GM13976 (cell line): ENCODE measurements at regions not wholly inside any gene's neighbourhood (a gene's known extent, or its start where the extent isn't known, plus 50 kb on each side); places are given as distances from the start of the nearest gene placed in this dataset.
A peak's percentile ranks its signal among the peaks of the same experiment; 100 is the strongest.

ENCODE experiments used
- DNase-seq: peaks from one replicate; pipeline ENCODE4 v3.0.0; 2012; ENCODE audit warnings: low spot score
- in situ Hi-C: fragments of 300-500 bp; cut with MboI; formaldehyde crosslinking; loops from one replicate; pipeline ENCODE4 v1.12.0; 2022; ENCODE audit warnings: low sequenced_read_pairs, mixed read lengths, inconsistent platforms; ENCODE audit not compliant: unreplicated experiment
- TF ChIP-seq, protein P1 (sequence below): IDR thresholded peaks from 2 replicates; pipeline ENCODE4 v1.5.1; 2012; ENCODE audit warnings: borderline replicate concordance, mild to moderate bottlenecking; ENCODE audit not compliant: insufficient read depth; ENCODE audit errors: extremely low read depth, missing control alignments, control extremely low read depth

DNA sequence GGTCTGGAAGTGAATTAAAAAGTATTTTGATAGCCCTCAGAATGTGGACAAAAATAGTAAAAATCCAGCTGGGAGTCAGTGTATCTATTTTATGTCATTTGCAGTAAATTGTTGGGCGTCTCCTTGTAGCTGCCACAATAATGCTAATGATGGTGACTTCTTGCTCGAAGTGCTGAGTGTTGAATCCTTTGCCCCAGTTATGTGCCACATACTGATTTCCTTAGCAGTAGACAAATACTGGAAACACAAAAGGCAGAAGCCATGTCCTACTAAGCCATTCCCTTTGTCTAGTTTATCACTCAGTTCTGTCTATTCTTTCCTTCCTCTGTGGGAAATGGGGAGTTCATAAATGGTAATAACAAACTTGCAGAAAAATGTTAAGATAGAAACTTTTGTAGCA lies 70.7 kb upstream of the CXADR start:
- in situ Hi-C loops = no loop called here
- TF ChIP-seq, protein P1, sequence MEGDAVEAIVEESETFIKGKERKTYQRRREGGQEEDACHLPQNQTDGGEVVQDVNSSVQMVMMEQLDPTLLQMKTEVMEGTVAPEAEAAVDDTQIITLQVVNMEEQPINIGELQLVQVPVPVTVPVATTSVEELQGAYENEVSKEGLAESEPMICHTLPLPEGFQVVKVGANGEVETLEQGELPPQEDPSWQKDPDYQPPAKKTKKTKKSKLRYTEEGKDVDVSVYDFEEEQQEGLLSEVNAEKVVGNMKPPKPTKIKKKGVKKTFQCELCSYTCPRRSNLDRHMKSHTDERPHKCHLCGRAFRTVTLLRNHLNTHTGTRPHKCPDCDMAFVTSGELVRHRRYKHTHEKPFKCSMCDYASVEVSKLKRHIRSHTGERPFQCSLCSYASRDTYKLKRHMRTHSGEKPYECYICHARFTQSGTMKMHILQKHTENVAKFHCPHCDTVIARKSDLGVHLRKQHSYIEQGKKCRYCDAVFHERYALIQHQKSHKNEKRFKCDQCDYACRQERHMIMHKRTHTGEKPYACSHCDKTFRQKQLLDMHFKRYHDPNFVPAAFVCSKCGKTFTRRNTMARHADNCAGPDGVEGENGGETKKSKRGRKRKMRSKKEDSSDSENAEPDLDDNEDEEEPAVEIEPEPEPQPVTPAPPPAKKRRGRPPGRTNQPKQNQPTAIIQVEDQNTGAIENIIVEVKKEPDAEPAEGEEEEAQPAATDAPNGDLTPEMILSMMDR = no peak
- DNase-seq = no peak

DNA sequence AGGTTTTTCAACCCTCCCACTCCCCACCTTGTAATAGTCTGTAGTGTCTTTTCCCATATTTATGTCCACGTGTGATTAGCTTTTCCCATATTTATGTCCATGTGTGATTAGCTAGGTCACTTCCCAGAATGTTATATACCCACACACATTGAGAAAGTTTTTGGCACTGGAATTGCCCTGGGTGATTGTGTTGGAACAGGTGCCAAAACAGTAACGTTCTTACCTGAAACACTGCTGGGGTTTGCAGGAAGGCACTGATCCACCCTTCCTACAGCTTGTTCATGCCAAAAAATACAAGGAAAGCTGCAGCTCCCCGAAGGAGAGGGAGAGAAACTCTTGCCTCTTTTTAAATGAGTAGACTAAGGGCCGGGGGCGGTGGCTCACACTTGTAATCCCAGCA lies 68.0 kb upstream of the CXADR start:
- DNase-seq = no peak
- in situ Hi-C loops = no loop called here
- TF ChIP-seq, protein P1 = no peak

DNA sequence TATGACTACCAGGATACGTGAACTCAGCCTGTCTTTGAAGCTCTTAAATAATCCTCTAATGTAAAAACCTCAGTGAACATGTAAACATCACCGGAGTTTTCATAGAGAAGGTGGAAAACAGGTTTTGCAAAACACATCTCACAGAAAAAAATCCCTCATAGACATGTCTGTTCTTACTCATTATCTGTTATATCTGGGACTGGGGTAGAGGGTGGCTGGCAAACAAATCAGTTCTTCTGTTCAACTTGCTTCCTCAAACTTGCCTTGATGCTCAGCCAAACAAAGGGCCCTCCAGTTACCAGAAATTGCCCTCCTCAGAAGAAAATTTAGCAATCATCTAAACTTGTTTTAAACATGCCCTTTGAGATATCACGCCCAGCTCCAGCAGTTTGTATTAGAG lies 66.1 kb upstream of the CXADR start:
- TF ChIP-seq, protein P1 = no peak
- no peak for DNase-seq
- in situ Hi-C loops = no loop called here

DNA sequence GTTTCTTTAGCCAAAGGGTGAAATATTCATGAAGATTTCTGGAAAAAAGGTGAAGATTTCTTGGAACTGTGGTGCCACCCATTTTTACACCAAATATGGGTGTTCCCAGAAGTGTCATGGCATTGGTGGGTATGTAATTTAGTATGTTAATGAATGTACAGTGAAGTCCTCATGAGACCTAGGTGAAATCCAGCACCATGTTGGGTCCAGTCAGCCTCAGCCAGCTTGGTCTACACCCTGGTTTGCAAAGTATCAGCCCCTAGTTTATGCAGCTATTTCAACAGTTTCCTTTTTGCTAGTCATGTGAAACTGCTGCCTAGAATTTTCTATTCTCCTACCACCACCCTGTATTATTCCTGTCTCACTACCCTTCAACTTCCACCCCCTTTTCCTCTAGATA lies 63.1 kb upstream of the CXADR start:
- no peak for DNase-seq
- in situ Hi-C loops = no loop called here
- TF ChIP-seq, protein P1 = no peak

DNA sequence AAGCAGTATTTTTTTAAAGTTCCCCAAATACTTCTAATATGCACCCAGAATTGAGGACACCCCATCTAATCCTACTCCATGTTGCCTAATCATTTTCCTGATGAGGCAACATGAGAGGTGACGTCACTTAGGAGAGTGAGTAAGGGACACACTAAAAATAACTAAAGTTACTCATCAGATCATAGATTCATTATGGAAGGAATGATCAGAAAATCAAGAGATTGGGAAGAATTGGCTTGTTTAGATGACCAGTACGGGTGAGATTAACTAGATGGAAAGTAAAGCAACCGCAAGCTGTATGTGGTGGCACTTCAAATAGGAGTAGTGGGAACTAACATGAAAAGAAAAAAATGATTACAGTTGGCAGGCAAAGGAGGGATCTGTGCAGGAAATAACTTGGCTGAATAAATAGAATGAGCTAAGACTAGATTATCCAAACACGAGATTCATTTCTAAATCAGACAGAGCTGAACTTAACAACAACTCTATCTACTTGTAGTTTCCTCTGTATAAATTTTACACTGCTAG lies 61.4 kb upstream of the CXADR start:
- TF ChIP-seq, protein P1 = no peak
- no peak for DNase-seq
- in situ Hi-C loops = no loop called here

DNA sequence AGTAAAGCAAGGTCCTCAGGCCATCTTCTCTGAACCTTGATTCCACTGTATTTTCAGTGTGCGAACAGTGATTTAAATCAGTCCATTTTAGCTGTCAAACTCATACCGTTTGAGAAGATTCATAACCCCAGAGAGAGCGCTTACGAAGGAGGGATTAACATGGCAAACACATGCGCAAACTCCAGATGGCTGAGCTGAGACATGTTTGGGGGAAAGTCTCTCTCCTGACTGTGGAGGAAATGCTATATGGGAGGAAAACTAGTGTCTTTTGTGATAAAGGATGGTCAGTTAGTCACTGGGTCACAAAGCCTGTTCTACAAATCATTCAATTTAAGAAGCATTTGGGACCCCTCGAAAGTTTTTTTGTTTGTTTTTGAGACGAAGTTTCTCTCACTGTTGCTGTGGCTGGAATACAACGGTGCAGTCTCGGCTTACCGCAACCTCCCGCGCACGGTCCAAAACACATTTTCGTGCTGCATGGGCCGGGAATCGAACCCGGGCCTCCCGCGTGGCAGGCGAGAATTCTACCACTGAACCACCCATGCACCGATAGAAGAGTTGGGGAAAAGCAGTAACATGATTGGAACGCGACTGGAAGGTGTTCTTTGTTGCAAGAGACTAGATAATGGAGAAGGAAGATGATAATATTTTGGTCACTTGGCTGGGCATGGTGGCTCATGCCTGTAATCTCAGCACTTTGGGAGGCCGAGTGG lies 58.4 kb upstream of the CXADR start:
- DNase-seq = peak; percentile 42
- TF ChIP-seq, protein P1 = no peak
- in situ Hi-C loops = no loop called here
